PFSK-1 (cell line): ENCODE measurements at regions not wholly inside any gene's neighbourhood (a gene's known extent, or its start where the extent isn't known, plus 50 kb on each side); places are given as distances from the start of the nearest gene placed in this dataset.

Source experiments
- FOXP2 ChIP-seq: optimal IDR thresholded peaks from 2 replicates; pipeline ENCODE3; 2011; ENCODE audit warnings: borderline replicate concordance, control low read depth, inconsistent platforms; ENCODE audit not compliant: insufficient read depth; ENCODE audit errors: extremely low read length, extremely low read depth
- POLR2AphosphoS5 ChIP-seq: IDR thresholded peaks from 2 replicates; pipeline ENCODE4 v1.6.1; 2012; ENCODE audit warnings: low read depth, mild to moderate bottlenecking, control low read depth, low read length, moderate library complexity

DNA sequence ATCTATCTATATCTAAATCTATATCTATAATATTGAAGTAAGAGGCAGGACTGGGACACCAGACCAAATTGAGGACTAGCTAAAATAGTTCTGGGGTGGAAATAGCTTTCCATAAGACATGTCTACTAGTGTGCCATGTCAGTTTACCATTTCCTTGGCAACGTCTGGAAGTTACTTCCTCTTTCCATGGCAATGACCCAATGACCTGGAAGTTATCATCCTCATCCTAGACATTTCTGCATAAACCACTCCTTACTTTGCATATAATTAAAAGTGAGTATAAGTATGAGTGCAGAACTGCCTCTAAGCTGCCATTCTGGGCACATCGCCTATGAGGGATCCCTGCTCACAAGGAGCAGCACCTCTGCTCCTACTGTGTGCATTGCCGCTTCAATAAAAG, 734.0 kb upstream of the GCFC2 start:
- TF ChIP-seq POLR2AphosphoS5 (no peak), FOXP2 (no peak)
